ENCODE measurements at regions not wholly inside any gene's neighbourhood (a gene's known extent, or its start where the extent isn't known, plus 50 kb on each side); places are given as distances from the start of the nearest gene placed in this dataset.

DNA sequence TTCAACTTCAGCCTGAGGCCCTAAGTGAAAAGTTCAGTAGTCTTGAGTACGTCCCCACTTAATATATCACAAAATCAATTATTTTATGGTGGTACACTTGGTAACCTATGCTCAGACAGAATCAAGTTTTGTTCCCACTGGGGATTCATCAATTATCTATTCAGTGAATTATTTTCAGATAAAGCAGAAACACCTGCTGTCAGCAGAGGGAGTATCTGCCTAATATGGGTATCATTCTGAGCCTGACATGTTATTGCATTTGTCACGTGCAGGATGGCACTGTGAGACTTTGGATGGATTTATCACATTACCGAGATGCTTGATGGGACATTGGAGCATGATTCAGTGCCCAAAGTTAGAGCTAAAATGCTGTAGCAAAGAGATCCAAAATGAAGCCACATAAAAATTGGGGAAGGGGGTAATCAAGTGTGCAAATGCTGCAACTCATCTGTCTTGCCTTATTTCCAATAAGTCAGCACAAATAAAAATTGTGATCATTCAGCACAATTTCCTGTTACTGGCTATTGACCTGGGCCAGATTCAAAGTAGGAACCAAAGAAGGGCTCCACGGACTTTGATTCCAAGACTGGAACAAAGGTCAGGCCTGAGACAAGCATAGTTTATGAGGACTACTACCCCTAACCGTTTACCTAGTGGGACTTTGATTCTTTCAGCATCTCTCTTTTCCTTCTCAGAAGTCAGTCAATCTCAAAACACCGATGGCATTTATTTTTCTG lies 657.6 kb downstream of the LMO4 start:
- TF ChIP-seq POLR2A (IDR thresholded peaks at IDR 0.05; ENCODE audit: low read length) (no peak), GATA1 (IDR thresholded peaks at IDR 0.05; ENCODE audit: low read depth, low read length) (no peak)

All from erythroblast (primary cell).